Activated T-helper 2 cell treated with anti-CD3 and anti-CD28 coated beads, Interferon-gamma antibody, Interleukin-2, Interleukin-4, amounts not matched to agents 10 μg/mL and 5 μg/mL and 100 μg/mL, durations not matched to agents 14 hours and 24 hours and 36 hours (primary cell): ENCODE measurements at regions not wholly inside any gene's neighbourhood (a gene's known extent, or its start where the extent isn't known, plus 50 kb on each side); places are given as distances from the start of the nearest gene placed in this dataset.

Experiments used
- DNase-seq: peaks from one replicate; pipeline ENCODE4 v3.0.0; 2021; ENCODE audit warnings: low spot score
- H3K27ac Mint-ChIP-seq: one replicate; pipeline ENCODE4 v1.8.0; 2021; ENCODE audit warnings: mixed read lengths
- H3K27me3 Mint-ChIP-seq: one replicate; pipeline ENCODE4 v1.8.0; 2021; ENCODE audit warnings: low read depth, mixed read lengths
- H3K36me3 Mint-ChIP-seq: one replicate; pipeline ENCODE4 v1.8.0; 2021; ENCODE audit warnings: low read depth, mixed read lengths
- H3K4me1 Mint-ChIP-seq: one replicate; pipeline ENCODE4 v1.8.0; 2021; ENCODE audit warnings: low read depth, mixed read lengths
- H3K4me3 Mint-ChIP-seq: one replicate; pipeline ENCODE4 v1.8.0; 2021; ENCODE audit warnings: low read depth, mild to moderate bottlenecking, moderate library complexity, mixed read lengths
- H3K9me3 Mint-ChIP-seq: one replicate; pipeline ENCODE4 v1.8.0; 2021; ENCODE audit warnings: mixed read lengths
- intact Hi-C: fragments of 100-400 bp; cut with micrococcal nuclease; formaldehyde crosslinking; loops from one replicate; pipeline ENCODE4 v1.15.1; 2023

DNA sequence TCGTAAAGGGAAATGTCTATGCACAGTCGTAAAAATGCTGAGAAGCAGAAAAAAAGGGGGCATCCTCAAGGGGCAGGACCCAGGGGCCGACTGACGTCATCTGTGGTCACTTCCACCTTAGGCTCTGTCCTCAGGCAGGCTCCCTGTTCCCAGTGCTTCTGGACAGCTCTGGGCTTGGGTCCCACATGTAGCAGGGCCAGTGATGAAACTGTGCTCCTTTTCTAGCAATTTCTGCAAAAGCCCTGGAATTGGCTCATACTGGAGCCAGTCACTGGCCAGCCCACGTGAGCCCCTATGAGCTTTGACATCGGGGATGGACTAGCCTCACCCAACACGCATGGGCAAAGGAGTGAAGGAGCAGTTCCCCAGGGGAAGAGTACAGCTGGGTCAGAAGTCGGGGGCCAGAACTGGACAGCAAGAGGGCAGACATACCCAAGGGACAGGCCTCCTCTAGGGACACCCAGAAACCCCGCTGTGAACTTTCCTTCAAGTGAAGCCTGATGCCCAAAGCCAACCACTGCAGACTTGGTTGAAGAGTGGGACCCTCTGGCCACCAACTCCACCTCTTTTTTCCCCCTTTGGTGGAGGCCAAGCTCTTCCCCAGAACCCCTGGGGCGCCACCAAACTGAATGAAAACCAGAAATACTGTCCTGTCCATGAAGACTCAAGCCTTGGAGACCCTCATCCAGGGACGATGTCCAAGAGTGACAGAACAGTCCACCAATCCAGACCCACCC is 1349.0 kb downstream of the BRD1 start:
- DNase-seq = no peak
- no peaks in the 10 kb centered on the region for H3K4me1 Mint-ChIP-seq
- no peaks in the 10 kb centered on the region for H3K36me3 Mint-ChIP-seq
- H3K27ac Mint-ChIP-seq = no peak overlapping the region
- H3K27me3 Mint-ChIP-seq = no peaks in the 10 kb centered on the region
- H3K9me3 Mint-ChIP-seq = no peaks in the 10 kb centered on the region
- no peak overlapping the region for H3K4me3 Mint-ChIP-seq
- intact Hi-C loops = no loop called here

GRCh38 chr22:48478124-48478523 is 1349.5 kb downstream of the BRD1 start:
- intact Hi-C loops = no loop called here
- H3K4me1 Mint-ChIP-seq = no peaks in the 10 kb centered on the region
- no peaks in the 10 kb centered on the region for H3K36me3 Mint-ChIP-seq
- no peak overlapping the region for H3K4me3 Mint-ChIP-seq
- DNase-seq = no peak
- no peaks in the 10 kb centered on the region for H3K27me3 Mint-ChIP-seq
- H3K9me3 Mint-ChIP-seq = no peaks in the 10 kb centered on the region
- H3K27ac Mint-ChIP-seq = no peak overlapping the region

DNA sequence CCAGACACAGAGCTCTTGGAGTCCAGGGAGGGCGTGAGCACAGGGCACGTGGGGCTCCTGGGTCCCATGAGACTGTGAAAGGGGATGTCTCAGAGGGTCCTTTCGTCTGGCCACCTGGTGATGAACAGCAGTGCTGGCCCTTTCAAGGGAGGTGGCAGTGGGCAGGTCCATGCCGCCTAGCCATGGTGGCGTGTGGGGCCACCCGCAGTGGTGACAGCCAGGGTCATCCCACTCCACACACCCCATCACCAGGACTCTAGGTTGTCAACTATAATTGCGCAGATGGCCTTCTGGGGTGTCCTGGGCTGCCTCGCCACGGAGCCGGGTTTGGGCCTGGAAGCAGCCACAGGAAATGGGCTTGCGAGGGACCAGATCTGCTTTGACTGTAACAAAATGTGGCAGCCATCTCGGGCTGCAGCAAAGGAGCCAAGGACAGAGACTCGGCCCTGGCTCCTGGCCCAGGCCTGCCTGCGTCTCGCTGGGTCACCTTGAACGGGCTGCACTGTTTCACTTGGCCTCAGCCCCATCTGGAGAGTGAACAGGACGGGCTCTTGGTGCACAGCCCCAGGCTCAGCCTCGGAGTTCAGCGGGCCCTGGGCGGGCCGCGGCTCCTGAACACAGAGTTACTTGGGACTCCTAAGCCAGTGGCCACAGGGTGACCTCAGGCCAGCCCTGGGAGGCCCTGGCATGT is 1350.5 kb downstream of the BRD1 start:
- Mint-ChIP-seq H3K27ac (no peak overlapping the region), H3K9me3 (no peaks in the 10 kb centered on the region), H3K27me3 (no peaks in the 10 kb centered on the region), H3K4me3 (no peak overlapping the region), H3K4me1 (no peaks in the 10 kb centered on the region), H3K36me3 (no peaks in the 10 kb centered on the region)
- intact Hi-C loops = no loop called here
- no peak for DNase-seq

- intact Hi-C loops = no loop called here
- H3K27me3 Mint-ChIP-seq = no peaks in the 10 kb centered on the region
- H3K9me3 Mint-ChIP-seq = no peaks in the 10 kb centered on the region
- no peak overlapping the region for H3K27ac Mint-ChIP-seq
- no peak overlapping the region for H3K4me3 Mint-ChIP-seq
- DNase-seq = no peak
- no peaks in the 10 kb centered on the region for H3K4me1 Mint-ChIP-seq
- no peaks in the 10 kb centered on the region for H3K36me3 Mint-ChIP-seq
These were observed 1351.1 kb downstream of the BRD1 start for GRCh38 chr22:48476577-48476976.

- H3K9me3 Mint-ChIP-seq = no peaks in the 10 kb centered on the region
- intact Hi-C loops = no loop called here
- H3K36me3 Mint-ChIP-seq = no peaks in the 10 kb centered on the region
- H3K27me3 Mint-ChIP-seq = no peaks in the 10 kb centered on the region
- no peaks in the 10 kb centered on the region for H3K4me1 Mint-ChIP-seq
- H3K4me3 Mint-ChIP-seq = no peak overlapping the region
- DNase-seq = no peak
- no peak overlapping the region for H3K27ac Mint-ChIP-seq
These were observed 1351.9 kb downstream of the BRD1 start for GRCh38 chr22:48475661-48476345.

GRCh38 chr22:48474881-48475280 is 1352.8 kb downstream of the BRD1 start:
- Mint-ChIP-seq H3K9me3 (no peaks in the 10 kb centered on the region), H3K27me3 (no peaks in the 10 kb centered on the region), H3K36me3 (no peaks in the 10 kb centered on the region), H3K4me3 (no peak overlapping the region), H3K4me1 (no peaks in the 10 kb centered on the region), H3K27ac (no peak overlapping the region)
- no peak for DNase-seq
- intact Hi-C loops = no loop called here

DNA sequence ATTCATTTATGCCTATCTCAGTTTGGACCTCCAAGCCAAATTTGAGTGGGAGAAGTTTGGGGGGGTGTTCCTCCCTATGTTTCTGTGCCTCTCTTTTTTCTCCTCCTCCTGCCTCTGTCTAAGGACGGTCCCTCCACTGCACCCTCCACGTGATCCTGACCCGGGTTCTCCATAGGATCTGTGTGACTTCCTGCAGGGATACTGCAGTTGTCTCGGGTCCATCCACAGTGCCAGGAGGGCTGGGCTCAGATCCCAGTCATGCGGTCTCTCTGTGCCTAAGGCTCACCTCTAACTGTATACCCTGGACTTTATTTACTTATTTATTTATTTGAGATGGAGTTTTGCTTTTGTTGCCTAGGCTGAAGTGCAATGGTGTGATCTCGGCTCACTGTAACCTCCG is 1354.5 kb downstream of the BRD1 start:
- H3K27ac Mint-ChIP-seq = no peak overlapping the region
- no peaks in the 10 kb centered on the region for H3K4me1 Mint-ChIP-seq
- no peaks in the 10 kb centered on the region for H3K9me3 Mint-ChIP-seq
- H3K36me3 Mint-ChIP-seq = no peaks in the 10 kb centered on the region
- no peaks in the 10 kb centered on the region for H3K27me3 Mint-ChIP-seq
- intact Hi-C loops = no loop called here
- no peak for DNase-seq
- no peak overlapping the region for H3K4me3 Mint-ChIP-seq

GRCh38 chr22:48464246-48464645 is 1363.4 kb downstream of the BRD1 start:
- Mint-ChIP-seq H3K36me3 (no peaks in the 10 kb centered on the region), H3K9me3 (no peaks in the 10 kb centered on the region), H3K4me1 (no peaks in the 10 kb centered on the region), H3K4me3 (no peak overlapping the region), H3K27ac (no peak overlapping the region), H3K27me3 (no peaks in the 10 kb centered on the region)
- intact Hi-C loops = no loop called here
- no peak for DNase-seq

- intact Hi-C loops = no loop called here
These were observed 1367.5 kb downstream of the BRD1 start for GRCh38 chr22:48459859-48460823.

DNA sequence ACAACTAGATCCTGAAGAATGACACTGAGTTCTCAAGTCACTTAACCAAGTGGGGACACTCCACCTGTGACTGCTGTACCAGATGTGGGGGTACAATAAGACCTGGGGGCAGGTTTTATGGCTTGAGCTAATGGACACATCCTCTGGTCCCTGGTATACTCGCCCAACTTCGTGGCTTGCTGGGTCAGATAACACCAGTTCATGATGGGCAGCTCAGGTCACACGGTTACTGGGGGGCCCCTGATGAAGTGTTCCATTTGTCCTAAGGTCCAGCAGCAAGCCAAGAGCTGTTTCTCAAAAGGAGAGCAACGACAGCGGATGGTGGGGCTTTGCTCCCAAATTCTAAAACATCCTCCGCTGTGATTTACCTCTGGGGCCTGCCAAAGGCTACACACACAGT is 1368.4 kb downstream of the BRD1 start:
- intact Hi-C loops = no loop called here
- Mint-ChIP-seq H3K27me3 (no peaks in the 10 kb centered on the region), H3K9me3 (no peaks in the 10 kb centered on the region)

More at GRCh38 chr22:48459859-48460823, 1367.5 kb downstream of the BRD1 start:
- Mint-ChIP-seq H3K9me3 (no peaks in the 10 kb centered on the region), H3K27me3 (no peaks in the 10 kb centered on the region), H3K36me3 (no peaks in the 10 kb centered on the region), H3K4me1 (no peaks in the 10 kb centered on the region), H3K4me3 (no peak overlapping the region), H3K27ac (no peak overlapping the region)
- no peak for DNase-seq

DNA sequence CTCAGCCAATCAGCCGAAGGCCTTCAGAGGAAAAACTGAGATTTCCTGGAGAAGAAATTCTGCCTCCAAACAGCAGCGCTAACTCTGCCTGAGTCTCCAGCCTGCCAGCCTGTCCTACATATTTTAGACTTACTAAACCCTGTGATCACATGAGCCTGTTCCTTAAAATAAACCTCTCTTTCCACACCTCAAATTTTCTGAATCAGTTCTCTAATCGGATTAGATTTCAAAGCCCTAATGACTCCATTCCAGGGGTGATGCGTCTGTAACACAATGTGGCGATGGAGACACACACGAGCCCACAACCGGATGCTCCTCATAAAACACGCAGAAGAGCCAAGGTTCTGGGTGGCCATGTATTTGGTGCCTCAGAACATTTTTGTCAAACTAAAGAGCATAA is 1371.2 kb downstream of the BRD1 start:
- no peak for DNase-seq
- no peaks in the 10 kb centered on the region for H3K36me3 Mint-ChIP-seq
- H3K27ac Mint-ChIP-seq = no peak overlapping the region
- H3K4me1 Mint-ChIP-seq = no peaks in the 10 kb centered on the region
- intact Hi-C loops = no loop called here
- no peak overlapping the region for H3K4me3 Mint-ChIP-seq
- H3K9me3 Mint-ChIP-seq = no peaks in the 10 kb centered on the region
- no peaks in the 10 kb centered on the region for H3K27me3 Mint-ChIP-seq

More for the DNA sequence above, 1368.4 kb downstream of the BRD1 start:
- DNase-seq = no peak
- H3K4me3 Mint-ChIP-seq = no peak overlapping the region
- H3K4me1 Mint-ChIP-seq = no peaks in the 10 kb centered on the region
- no peaks in the 10 kb centered on the region for H3K36me3 Mint-ChIP-seq
- H3K27ac Mint-ChIP-seq = no peak overlapping the region

DNA sequence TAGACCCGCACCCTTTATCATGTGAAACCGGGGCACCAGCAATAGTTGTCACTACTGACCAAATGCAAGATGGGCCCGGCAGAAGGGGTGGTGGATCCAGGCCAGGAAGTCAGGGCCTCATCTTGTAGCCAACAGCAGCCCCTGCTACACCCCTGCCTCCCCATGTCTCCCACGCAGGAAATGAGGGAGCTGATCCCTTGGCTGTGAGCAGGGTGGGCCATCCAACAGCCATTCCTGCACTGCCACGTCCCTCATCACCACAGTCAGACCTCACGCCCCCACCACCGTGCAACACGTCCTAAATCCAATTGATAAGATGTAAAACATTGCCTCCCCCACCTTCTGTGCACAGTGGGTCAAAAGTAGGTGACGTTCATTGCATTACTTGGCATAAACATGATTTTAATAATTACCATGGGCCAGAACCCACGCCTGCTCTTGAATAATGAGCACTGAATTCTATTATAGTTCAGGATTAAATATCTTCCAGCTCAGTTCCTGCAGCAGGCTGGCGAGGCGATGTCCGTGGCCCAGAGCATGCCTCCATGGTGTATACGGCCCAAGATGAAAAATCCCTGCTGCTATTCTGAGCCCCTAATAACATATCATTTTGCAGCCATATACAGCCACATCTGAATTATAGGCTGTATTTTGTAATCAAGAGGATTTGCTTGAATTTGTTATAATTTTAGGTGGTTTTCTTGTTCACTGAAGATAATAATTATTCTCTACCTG is 1373.8 kb downstream of the BRD1 start:
- no peaks in the 10 kb centered on the region for H3K27me3 Mint-ChIP-seq
- no peaks in the 10 kb centered on the region for H3K36me3 Mint-ChIP-seq
- H3K9me3 Mint-ChIP-seq = no peaks in the 10 kb centered on the region
- no peaks in the 10 kb centered on the region for H3K4me1 Mint-ChIP-seq
- no peak overlapping the region for H3K27ac Mint-ChIP-seq
- intact Hi-C loops = no loop called here
- DNase-seq = no peak
- no peak overlapping the region for H3K4me3 Mint-ChIP-seq
